ENCODE measurements at regions not wholly inside any gene's neighbourhood (a gene's known extent, or its start where the extent isn't known, plus 50 kb on each side); places are given as distances from the start of the nearest gene placed in this dataset.
"Not testable (repeated sequence)": the region's sequence is repeated elsewhere in the genome, so short reads cannot be mapped to it uniquely, and the experiment has no call there.

GRCh38 chr13:48819376-48819775 is 156.3 kb upstream of the FNDC3A start:
- Histone ChIP-seq H4K8ac (ENCODE audit: low read depth, low read length) (no peak overlapping the region), H3K79me1 (ENCODE audit: low read length) (no peaks in the 10 kb centered on the region), H3K4me2 (ENCODE audit: low read length) (no peak overlapping the region), H3K18ac (ENCODE audit: low read length) (no peak overlapping the region), H3K56ac (ENCODE audit: low read length) (no peak overlapping the region), H3K9ac (ENCODE audit: low read length) (no peak overlapping the region), H3K4ac (ENCODE audit: low read depth, low read length) (no peak overlapping the region), H3K4me3 (ENCODE audit: low read length) (no peak overlapping the region), H3K36me3 (ENCODE audit: control insufficient read depth, insufficient read depth, low read length) (no peaks in the 10 kb centered on the region), H3K27ac (ENCODE audit: low read depth, low read length) (no peak overlapping the region), H3K4me1 (ENCODE audit: control insufficient read depth, low read depth, low read length) (no peaks in the 10 kb centered on the region), H2BK15ac (replicated peaks; ENCODE audit: low read depth) (no peak overlapping the region), H3K23ac (ENCODE audit: low read length) (no peak overlapping the region), H2AK5ac (ENCODE audit: low read length) (no peak overlapping the region), H3K79me2 (ENCODE audit: control insufficient read depth, insufficient read depth, low read length) (no peaks in the 10 kb centered on the region), H4K5ac (ENCODE audit: low read length) (no peak overlapping the region), H2BK5ac (ENCODE audit: low read length) (no peak overlapping the region), H3K27me3 (ENCODE audit: insufficient read depth, low read length, poor library complexity) (no peaks in the 10 kb centered on the region), H2BK120ac (ENCODE audit: low read depth, low read length) (no peak overlapping the region)
- DNase-seq, result no peak
- WGBS (ENCODE audit: extremely low coverage, insufficient coverage, low lambda C conversion rate), result no CpG with 5 or more reads among the region's 3 CpGs

DNA sequence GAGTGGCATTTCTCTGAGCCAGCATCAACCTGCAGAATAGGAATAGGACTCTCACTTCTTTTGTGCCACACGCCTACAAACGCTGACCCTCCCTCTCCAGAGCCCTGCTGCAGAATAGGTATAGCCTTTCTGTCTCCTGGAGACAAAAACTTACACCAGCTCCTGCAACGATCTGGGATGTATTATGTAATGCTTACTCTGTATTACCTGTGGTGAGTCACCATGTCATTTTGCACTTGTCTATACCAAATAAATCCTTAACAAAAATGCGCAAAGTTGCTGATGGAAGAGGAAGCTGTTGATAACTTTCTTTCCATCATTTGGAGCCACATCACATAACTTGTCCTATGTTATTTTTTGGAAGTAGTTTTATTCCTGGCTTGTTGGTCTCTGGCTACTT is 155.8 kb upstream of the FNDC3A start:
- Histone ChIP-seq H3K18ac (ENCODE audit: low read length) (no peak overlapping the region), H2AK5ac (ENCODE audit: low read length) (no peak overlapping the region), H3K79me2 (ENCODE audit: control insufficient read depth, insufficient read depth, low read length) (no peaks in the 10 kb centered on the region), H4K8ac (ENCODE audit: low read depth, low read length) (no peak overlapping the region), H3K4me2 (ENCODE audit: low read length) (no peak overlapping the region), H3K4me3 (ENCODE audit: low read length) (no peak overlapping the region), H3K23ac (ENCODE audit: low read length) (no peak overlapping the region), H4K5ac (ENCODE audit: low read length) (no peak overlapping the region), H3K79me1 (ENCODE audit: low read length) (no peaks in the 10 kb centered on the region), H2BK15ac (replicated peaks; ENCODE audit: low read depth) (no peak overlapping the region), H3K27me3 (ENCODE audit: insufficient read depth, low read length, poor library complexity) (no peaks in the 10 kb centered on the region), H3K4ac (ENCODE audit: low read depth, low read length) (no peak overlapping the region), H2BK120ac (ENCODE audit: low read depth, low read length) (no peak overlapping the region), H3K4me1 (ENCODE audit: control insufficient read depth, low read depth, low read length) (no peaks in the 10 kb centered on the region), H2BK5ac (ENCODE audit: low read length) (no peak overlapping the region), H3K56ac (ENCODE audit: low read length) (no peak overlapping the region), H3K36me3 (ENCODE audit: control insufficient read depth, insufficient read depth, low read length) (no peaks in the 10 kb centered on the region), H3K27ac (ENCODE audit: low read depth, low read length) (no peak overlapping the region), H3K9ac (ENCODE audit: low read length) (no peak overlapping the region)
- DNase-seq, result no peak
- WGBS (ENCODE audit: extremely low coverage, insufficient coverage, low lambda C conversion rate), result no CpG with 5 or more reads among the region's 4 CpGs

DNA sequence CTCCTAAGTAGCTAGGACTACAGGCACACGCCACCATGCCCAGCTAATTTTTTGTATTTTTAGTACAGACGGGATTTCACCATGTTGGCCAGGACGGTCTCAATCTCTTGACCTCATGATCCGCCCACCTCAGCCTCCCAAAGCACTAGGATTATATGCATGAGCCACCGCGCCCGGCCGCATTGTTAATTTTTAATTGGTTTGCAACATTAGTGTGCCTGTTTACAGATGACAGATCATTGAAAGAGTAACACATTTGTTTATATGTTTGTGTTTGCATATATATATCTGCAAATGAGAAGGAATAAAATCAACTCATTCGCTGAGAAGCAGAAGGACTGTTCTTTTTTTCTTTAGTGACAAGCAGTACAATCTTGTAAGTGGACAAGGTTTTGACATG is 152.2 kb upstream of the FNDC3A start:
- not testable (repeated sequence) for H3K9ac ChIP-seq (ENCODE audit: low read length); H3K79me2 ChIP-seq (ENCODE audit: control insufficient read depth, insufficient read depth, low read length); H2BK15ac ChIP-seq (replicated peaks; ENCODE audit: low read depth)

DNA sequence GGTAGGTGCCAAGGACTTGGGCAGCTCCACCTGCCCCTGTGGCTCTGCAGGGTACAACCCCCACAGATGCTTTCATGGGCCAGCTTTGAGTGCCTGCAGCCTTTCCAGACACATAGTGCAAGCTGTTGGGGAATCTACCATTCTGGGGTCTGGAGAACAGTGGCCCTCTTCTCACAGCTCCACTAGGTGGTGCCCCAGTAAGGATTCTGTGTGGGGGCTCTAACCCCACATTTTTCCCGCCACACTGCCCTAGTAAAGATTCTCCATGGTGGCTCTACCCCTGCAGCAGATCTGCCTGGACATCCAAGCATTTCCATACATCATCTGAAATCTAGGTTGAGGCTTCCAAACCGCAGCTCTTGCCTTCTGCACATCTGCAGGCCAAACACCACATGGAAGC is 149.7 kb upstream of the FNDC3A start:
- no CpG with 5 or more reads among the region's 2 CpGs for WGBS (ENCODE audit: extremely low coverage, insufficient coverage, low lambda C conversion rate)
- H3K4me1 ChIP-seq (ENCODE audit: control insufficient read depth, low read depth, low read length), result no peaks in the 10 kb centered on the region
- H4K8ac ChIP-seq (ENCODE audit: low read depth, low read length), result no peak overlapping the region
- no peak overlapping the region for H3K23ac ChIP-seq (ENCODE audit: low read length)
- H3K4ac ChIP-seq (ENCODE audit: low read depth, low read length), result no peak overlapping the region
- no peak overlapping the region for H2BK120ac ChIP-seq (ENCODE audit: low read depth, low read length)
- H3K56ac ChIP-seq (ENCODE audit: low read length), result no peak overlapping the region
- H3K79me1 ChIP-seq (ENCODE audit: low read length), result no peaks in the 10 kb centered on the region
- no peak for DNase-seq
- H3K27ac ChIP-seq (ENCODE audit: low read depth, low read length), result no peak overlapping the region
- H4K5ac ChIP-seq (ENCODE audit: low read length), result no peak overlapping the region
- no peak overlapping the region for H3K4me2 ChIP-seq (ENCODE audit: low read length)
- H3K36me3 ChIP-seq (ENCODE audit: control insufficient read depth, insufficient read depth, low read length), result no peaks in the 10 kb centered on the region
- no peak overlapping the region for H3K4me3 ChIP-seq (ENCODE audit: low read length)
- no peak overlapping the region for H3K18ac ChIP-seq (ENCODE audit: low read length)
- no peak overlapping the region for H2BK5ac ChIP-seq (ENCODE audit: low read length)
- no peak overlapping the region for H3K9ac ChIP-seq (ENCODE audit: low read length)
- H3K27me3 ChIP-seq (ENCODE audit: insufficient read depth, low read length, poor library complexity), result no peaks in the 10 kb centered on the region
- H2AK5ac ChIP-seq (ENCODE audit: low read length), result no peak overlapping the region
- H2BK15ac ChIP-seq (replicated peaks; ENCODE audit: low read depth), result no peak overlapping the region
- no peaks in the 10 kb centered on the region for H3K79me2 ChIP-seq (ENCODE audit: control insufficient read depth, insufficient read depth, low read length)

More for the DNA sequence above, 152.2 kb upstream of the FNDC3A start:
- not testable (repeated sequence) for H3K4ac ChIP-seq (ENCODE audit: low read depth, low read length); H4K5ac ChIP-seq (ENCODE audit: low read length); H2BK5ac ChIP-seq (ENCODE audit: low read length); H3K4me1 ChIP-seq (ENCODE audit: control insufficient read depth, low read depth, low read length); H3K18ac ChIP-seq (ENCODE audit: low read length); H3K23ac ChIP-seq (ENCODE audit: low read length); H3K79me1 ChIP-seq (ENCODE audit: low read length); H3K56ac ChIP-seq (ENCODE audit: low read length); H3K4me3 ChIP-seq (ENCODE audit: low read length); H4K8ac ChIP-seq (ENCODE audit: low read depth, low read length); H2BK120ac ChIP-seq (ENCODE audit: low read depth, low read length); H3K27me3 ChIP-seq (ENCODE audit: insufficient read depth, low read length, poor library complexity); H2AK5ac ChIP-seq (ENCODE audit: low read length); DNase-seq; H3K4me2 ChIP-seq (ENCODE audit: low read length); H3K36me3 ChIP-seq (ENCODE audit: control insufficient read depth, insufficient read depth, low read length); H3K27ac ChIP-seq (ENCODE audit: low read depth, low read length)
- WGBS (ENCODE audit: extremely low coverage, insufficient coverage, low lambda C conversion rate), result no CpG with 5 or more reads among the region's 9 CpGs

DNA sequence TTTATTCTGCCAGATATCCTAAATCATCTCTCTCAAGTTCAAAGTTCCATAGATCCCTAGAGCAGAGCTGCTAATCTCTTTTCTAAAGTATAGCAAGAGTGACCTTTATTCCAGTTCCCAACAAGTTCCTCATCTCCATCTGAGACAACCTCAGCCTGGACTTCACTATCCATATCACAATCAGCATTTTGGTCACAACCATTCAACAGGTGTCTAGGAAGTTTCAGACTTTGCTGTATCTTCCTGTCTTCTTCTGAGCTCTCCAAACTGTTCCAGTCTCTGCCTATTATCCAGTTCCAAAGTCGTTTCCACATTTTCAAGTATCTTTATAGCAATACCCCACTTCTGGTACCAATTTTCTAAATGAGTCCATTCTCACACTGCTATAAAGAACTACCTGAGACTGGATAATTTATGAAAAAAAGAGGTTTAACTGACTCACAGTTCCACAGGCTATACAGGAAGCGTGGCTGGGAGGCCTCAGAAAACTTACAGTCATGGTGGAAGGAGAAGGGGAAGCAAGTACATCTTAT is 148.7 kb upstream of the FNDC3A start:
- not testable (repeated sequence) for H3K4me1 ChIP-seq (ENCODE audit: control insufficient read depth, low read depth, low read length); H3K36me3 ChIP-seq (ENCODE audit: control insufficient read depth, insufficient read depth, low read length); H3K27ac ChIP-seq (ENCODE audit: low read depth, low read length); H3K56ac ChIP-seq (ENCODE audit: low read length); H3K4me3 ChIP-seq (ENCODE audit: low read length); H4K5ac ChIP-seq (ENCODE audit: low read length); H2AK5ac ChIP-seq (ENCODE audit: low read length); H3K9ac ChIP-seq (ENCODE audit: low read length); H3K79me2 ChIP-seq (ENCODE audit: control insufficient read depth, insufficient read depth, low read length); H3K27me3 ChIP-seq (ENCODE audit: insufficient read depth, low read length, poor library complexity); H3K4ac ChIP-seq (ENCODE audit: low read depth, low read length); H3K4me2 ChIP-seq (ENCODE audit: low read length); H4K8ac ChIP-seq (ENCODE audit: low read depth, low read length); H3K79me1 ChIP-seq (ENCODE audit: low read length); H2BK15ac ChIP-seq (replicated peaks; ENCODE audit: low read depth); DNase-seq; H3K23ac ChIP-seq (ENCODE audit: low read length); H2BK5ac ChIP-seq (ENCODE audit: low read length); H2BK120ac ChIP-seq (ENCODE audit: low read depth, low read length); H3K18ac ChIP-seq (ENCODE audit: low read length)
- WGBS (ENCODE audit: extremely low coverage, insufficient coverage, low lambda C conversion rate), result no CpG with 5 or more reads among the region's 2 CpGs

DNA sequence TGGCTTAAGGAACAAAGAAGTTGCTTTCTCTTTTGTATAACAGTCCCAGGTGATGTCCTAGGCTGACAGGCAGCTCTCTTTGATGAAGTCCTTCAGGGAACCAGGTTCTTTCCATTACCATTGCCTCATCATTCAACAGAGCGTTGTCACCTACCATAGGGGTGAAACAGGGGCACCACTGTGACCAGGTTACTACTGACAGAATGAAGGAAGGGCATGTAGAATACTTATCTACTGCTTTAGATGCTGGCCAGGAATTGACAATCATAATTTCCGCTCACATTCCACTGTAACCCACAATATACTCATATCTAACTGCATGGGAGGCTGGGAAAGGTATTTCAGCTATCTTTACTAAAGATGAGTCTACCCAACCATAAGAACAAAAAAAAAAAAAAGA is 148.0 kb upstream of the FNDC3A start:
- Histone ChIP-seq H3K23ac (ENCODE audit: low read length) (no peak overlapping the region), H2BK15ac (replicated peaks; ENCODE audit: low read depth) (no peak overlapping the region), H3K79me1 (ENCODE audit: low read length) (no peaks in the 10 kb centered on the region), H3K56ac (ENCODE audit: low read length) (no peak overlapping the region), H3K4ac (ENCODE audit: low read depth, low read length) (no peak overlapping the region), H3K9ac (ENCODE audit: low read length) (no peak overlapping the region), H4K5ac (ENCODE audit: low read length) (no peak overlapping the region), H3K18ac (ENCODE audit: low read length) (no peak overlapping the region), H3K79me2 (ENCODE audit: control insufficient read depth, insufficient read depth, low read length) (no peaks in the 10 kb centered on the region), H2BK120ac (ENCODE audit: low read depth, low read length) (no peak overlapping the region), H3K4me3 (ENCODE audit: low read length) (no peak overlapping the region), H2AK5ac (ENCODE audit: low read length) (no peak overlapping the region), H3K36me3 (ENCODE audit: control insufficient read depth, insufficient read depth, low read length) (no peaks in the 10 kb centered on the region), H3K27me3 (ENCODE audit: insufficient read depth, low read length, poor library complexity) (no peaks in the 10 kb centered on the region), H3K4me2 (ENCODE audit: low read length) (no peak overlapping the region), H4K8ac (ENCODE audit: low read depth, low read length) (no peak overlapping the region), H3K4me1 (ENCODE audit: control insufficient read depth, low read depth, low read length) (no peaks in the 10 kb centered on the region), H2BK5ac (ENCODE audit: low read length) (no peak overlapping the region), H3K27ac (ENCODE audit: low read depth, low read length) (no peak overlapping the region)
- DNase-seq, result no peak
- no CpG with 5 or more reads among the region's 2 CpGs for WGBS (ENCODE audit: extremely low coverage, insufficient coverage, low lambda C conversion rate)
